NCI-H128 (cell line): ENCODE measurements at regions not wholly inside any gene's neighbourhood (a gene's known extent, or its start where the extent isn't known, plus 50 kb on each side); places are given as distances from the start of the nearest gene placed in this dataset.

Source experiments
- DNase-seq: peaks from one replicate; lab custom pipeline; 2025; ENCODE audit not compliant: unreplicated experiment; lab: John Stamatoyannopoulos, UW

DNA sequence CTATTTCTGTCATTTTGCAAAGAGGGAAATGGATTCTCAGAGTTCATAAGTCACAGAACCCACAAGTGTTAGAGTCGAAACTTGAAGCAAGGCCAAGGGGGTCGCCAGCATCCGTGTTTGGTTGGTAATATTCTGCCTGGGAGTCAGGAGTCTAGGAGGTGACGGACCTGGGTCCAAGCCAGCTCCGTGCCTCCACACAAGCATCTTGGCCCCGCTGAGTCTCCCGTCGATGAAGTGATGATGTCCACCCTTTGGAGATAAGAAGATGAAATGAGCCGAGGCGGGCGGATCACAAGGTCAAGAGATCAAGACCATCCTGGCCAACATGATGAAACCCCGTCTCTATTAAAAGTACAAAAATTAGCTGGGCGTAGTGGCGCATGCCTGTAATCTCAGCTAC is 53.2 kb upstream of the TNRC6C start:
- DNase-seq = no peak

DNA sequence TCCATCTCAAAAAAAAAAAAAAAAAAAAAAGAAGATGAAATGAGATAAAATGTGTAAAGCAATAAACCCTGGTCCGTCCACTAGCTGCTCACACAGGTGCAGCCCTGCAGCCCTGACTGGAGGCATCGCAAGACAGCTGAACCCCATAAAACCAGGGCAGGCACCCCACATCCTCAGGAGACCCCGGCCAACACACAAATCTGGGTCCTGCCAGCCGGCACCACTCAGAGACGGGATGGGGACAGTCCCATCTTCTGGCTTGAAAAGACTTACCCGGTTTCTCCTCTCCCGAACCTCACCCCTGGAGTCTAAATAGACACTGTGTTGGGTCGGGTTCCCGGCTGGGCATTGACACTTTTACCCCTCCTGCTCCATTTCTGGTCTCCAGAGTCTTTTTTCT is 52.7 kb upstream of the TNRC6C start:
- DNase-seq = no peak

DNA sequence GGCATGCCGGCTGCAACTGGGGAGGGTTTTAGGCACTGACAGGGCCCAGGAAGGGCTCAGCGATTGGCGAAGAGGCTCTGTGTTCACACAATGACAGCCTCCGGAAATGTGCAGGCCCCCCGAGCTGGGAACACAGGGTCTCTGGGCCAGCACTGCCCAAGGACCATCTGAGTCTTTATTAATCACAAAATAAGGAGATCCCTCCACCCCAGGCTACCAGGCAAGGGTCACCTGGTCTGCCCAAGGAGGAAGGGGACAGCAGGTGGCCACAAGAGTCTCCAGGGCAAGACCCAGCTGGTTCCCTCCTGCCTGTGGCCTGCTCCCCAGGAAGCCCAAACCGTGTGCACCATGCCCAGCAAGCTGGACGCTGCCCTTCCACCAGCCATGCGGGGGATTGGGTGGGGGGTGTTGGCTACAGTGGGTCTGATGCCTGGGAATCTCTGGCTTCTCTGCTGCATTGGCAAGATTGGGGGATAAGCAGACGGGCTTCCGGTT is 52.1 kb upstream of the TNRC6C start:
- DNase-seq = no peak

DNA sequence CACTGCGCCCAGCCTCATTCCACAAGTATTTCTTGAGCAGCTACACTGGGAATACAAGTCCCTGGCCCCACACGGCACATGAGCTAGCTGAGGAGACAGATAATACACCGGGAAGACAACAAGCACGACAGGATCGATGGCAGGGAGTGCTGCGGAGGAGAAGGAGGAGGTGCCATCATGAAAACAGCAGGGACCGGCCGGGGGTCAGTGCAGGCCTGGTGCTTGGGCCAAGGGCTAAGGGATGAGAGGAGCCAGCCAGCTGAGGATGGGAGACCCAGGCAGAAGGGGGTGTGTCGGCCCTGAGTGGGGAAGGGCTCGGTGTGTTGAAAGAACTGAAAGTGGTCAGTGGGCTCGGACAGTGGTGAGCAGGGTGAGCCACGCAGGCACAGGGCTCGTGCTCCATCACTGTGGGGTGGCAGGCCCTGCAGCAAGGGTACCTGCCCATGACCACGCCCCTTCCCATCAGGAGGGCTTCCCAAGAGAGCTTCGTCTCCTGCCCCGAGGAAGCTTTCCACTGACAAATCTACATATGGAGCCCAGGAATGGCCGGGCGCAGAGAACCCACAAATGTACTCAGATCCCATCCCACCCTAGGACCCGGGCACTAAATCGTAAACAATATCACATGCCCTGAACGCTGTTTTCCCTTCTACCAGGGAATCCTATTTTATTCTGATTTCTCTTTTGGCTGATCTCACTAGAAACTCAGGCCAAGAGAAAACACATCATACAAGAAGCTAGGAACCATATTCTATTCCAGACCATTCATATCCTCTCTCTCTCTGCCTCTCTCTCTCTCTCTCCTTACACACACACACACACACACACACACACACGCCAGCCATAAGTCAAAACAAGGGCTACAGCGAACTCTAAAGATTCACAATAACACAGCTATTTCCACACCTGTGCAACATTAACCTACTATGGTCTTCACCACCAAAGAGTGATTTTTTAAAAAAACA is 50.7 kb upstream of the TNRC6C start:
- no peak for DNase-seq

DNA sequence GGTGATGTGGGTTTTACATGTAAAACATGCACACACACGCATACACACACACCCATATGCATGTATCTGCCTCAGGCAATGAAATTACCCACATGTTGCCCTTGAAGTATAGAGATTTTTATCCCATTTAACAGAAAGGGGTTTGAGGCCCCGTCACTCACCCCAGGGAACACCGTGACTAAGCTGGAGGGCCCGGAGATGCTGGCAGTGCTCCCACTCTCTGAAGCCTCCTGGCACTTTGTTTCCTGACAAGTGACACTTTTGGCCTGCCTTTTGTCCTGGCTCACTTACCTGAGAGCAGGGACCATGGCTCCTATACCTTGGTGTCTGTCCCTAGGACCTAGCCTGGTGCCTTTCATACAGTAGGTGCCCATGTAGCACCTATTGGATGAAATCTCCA is 50.0 kb upstream of the TNRC6C start:
- no peak for DNase-seq
